Middle frontal gyrus (tissue), 1 donor: ENCODE measurements at regions not wholly inside any gene's neighbourhood (a gene's known extent, or its start where the extent isn't known, plus 50 kb on each side); places are given as distances from the start of the nearest gene placed in this dataset.

Experiments used
- DNase-seq: peaks from one replicate; pipeline ENCODE4 v3.0.0-alpha.2; 2015; ENCODE audit warnings: low spot score; ENCODE audit errors: extremely low spot score

DNA sequence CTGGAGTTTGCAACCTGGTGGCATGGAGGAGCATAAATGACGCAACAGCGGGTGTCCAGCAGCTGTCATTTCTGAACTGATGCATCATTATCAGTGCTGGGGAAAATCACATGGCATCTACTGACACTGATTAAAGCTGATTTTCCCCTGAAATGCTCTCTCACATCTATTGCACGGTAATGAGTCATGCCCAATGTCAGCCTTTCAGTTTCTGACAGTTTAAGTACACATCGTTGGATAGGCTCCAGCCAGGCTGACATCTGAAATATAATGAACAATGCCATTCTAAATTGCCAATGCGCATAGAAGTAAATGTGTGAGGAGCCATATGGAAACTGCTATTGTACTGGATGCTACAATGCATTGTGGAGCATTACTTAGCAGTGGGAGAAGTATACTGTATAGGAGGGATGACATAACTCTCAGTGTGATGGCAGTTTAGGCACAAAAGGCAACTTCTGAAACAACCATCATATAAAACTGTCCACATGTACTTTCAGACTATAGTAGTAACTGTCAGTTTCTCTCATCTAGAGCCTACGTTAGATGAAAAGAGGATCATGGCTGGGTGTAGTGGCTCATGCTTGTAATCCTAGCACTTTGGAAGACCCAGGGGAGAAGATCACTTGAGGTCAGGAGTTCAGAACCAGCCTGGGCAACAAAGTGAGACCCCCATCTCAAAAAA, 389.3 kb upstream of the DMAC1 start:
- DNase-seq: no peak

DNA sequence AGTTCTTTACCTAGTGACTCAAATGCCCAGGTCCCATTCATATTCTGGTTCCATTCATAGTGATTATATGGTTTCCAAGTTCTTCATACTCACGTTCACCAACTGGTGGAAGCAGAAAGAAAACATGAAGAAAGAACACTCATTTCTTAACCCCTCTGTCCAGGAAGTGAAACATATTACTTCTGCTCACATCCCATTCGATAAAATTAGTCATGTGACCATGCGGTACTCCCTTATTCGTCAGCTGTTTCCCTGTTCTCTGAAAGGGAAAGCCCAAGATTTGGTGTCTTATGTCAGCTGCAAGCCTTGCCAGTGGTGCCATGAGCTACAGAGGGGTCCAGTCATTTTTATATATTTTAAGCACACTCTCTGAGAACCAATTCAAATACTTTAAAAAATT, 387.0 kb upstream of the DMAC1 start:
- no peak for DNase-seq

DNA sequence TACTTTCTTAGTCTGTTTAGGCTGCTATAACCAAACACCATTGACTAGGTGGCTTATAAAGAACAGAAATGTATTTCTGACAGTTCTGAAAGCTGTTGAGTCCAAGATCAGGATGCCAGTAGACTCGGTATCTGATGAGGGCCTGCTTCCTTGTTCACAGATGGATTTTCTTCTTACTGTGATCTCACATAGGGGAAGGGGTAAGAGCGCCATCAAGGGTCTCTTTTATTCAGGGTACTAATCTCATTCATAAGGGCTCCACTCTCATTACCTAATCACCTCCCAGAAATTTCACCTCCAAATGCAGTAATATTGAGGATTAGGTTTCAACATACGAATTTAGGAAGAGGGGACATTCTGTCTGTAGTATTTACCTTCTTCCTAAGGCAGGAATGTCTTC, 384.0 kb upstream of the DMAC1 start:
- DNase-seq: no peak

DNA sequence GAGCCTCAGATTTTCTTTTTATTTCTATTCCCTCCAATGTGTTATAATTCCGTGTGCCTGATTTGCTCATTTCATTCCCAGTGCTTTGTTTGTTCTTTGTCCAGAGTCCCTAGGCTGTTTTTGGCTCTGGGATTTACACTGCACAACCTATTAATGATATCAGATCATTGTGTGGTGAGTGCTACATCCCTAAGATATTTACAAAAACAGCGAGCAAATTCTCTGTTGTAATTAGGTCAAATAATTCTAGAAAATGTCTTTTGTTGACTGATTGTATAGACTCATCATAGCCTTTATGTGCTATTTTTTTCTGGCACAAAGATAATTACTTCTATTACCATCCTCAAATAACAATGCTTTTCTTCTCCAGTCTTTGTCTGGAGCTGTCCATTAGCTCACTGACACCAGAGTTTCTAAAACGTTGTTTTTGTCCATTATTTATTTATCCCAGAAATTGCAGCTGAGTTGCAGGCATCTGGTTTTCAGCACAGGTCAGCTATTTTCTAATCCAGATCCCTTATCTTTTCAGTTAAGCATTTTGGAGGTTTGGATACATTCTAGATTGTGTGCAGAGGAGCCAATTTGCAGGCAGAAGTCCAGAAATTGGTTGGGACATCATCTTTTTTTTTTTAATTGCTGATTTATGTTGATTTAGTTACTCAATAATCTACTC, 379.9 kb upstream of the DMAC1 start:
- peak; percentile 15 for DNase-seq

DNA sequence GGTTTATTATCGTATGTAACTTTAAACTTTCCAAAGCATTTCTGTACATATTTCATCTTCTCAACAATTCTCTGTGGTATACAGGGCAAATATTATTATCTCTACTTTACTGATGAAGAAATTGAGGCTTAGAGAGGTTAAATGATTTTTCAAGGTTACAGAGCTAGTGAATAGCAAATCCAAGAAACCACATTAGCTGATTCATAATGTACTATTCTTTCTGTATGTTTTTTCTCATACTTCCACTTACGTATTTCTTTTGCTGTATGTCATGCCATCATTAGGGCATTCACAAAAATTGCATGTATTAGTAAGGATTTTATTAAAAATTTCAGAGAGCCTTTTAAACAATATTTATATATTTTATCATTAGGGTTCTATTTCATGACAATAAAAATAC, 372.4 kb upstream of the DMAC1 start:
- no peak for DNase-seq

DNA sequence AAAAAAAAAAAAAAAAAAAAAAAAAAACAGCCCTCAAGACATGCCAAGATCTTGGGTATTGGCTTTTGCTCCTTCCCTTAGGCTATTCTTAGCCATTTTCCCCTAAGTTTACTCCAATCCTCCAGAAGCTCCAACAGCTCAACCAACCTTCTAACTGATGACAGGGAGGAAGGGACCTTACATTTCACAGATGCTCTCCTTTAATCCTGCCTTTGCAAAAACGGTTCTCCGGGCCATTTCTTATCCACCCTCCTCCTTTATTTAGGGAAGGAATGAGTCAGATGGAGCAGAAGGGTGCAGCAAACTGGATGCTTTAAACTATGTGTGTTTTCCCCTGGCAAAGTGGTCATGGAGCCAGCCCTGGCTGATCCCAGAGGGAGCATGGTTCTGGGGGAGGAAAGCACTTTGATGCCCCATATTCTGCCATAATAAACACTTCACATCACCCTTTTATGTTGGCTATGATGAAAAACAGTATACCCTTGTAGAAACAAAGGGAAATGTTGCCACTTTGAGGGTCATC, 369.4 kb upstream of the DMAC1 start:
- no peak for DNase-seq

DNA sequence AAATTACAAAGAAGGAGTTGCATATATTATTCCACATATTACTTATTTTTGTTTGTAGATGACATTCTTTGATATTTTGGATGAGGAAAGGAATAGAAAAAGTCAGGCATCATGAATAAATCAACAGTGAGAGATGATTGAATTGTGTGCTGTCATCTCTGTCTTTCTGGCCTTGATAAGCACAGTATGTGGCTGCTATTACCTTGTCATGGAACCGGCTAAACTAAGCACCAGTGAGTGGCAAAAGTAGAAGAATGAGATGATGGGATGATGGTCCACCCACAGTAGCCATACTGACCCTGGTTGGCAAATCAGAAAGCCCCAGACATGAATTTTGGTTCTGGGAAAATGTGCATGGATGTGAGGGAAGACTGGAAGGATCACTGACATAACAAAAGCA, 361.2 kb upstream of the DMAC1 start:
- DNase-seq: no peak

DNA sequence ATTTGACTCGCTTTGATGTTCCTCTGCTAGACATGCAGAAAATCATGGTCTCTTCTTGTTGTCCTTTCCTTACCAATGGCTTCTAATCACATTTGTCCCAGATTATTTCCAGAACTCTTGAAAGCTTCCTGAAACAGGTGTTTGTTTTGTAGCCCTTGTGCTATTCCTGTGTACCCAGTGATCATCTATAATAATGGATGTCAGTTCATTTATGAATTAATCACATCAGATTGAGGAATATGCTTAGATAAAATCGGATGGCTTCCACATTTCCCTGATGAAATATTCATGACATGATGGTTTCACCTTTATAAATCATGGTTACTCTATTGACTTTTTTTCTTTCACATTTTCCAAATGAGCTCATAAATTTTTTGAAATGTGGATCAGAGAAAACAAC, 359.0 kb upstream of the DMAC1 start:
- DNase-seq: no peak

DNA sequence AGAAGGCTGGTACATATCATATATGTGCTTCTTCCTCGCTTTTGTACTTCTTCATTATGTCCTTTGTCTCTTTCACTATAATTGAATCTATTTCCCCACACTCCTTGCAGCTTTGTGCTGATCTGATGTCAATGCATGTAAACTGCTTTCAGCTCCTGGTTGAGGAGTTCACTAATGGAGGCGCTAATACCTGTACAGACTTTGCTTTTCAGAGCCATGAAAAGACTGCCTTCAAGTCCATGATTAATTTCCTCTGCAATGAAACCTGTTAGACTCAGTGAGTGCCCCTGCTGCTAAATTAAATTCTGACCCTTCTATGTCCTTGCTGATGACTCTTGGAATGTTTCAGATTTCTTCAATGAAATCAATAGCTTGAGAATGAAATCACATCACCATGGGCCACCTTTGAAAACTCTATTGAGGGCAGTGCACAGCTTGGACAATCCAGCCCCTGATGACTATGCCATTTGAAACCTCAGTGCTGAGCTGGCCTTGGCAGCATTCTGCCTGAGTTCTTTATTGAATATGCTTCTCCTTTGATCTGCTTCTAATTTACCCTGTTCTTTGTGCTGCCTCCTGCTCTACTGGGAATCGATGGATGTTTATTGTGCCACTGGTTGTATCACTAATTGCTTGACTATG, 358.2 kb upstream of the DMAC1 start:
- DNase-seq: no peak

DNA sequence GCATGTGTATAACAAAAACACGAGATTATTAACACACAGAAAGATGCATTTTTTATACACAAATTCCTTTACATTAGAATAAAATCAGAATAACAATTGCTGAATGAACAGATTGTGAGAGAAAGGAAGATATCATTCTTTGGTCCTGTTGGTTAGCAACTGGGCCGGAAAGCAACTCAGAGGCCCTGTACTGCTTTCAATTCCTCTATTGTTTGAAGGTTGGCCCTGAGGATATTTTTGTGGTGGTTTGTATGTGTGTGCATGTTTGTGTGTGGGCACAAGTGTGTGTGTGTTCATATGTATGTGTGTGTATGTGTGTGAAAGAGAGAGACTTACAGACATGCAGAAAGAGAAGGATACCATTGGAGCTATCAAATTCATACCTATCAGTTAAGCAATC, 356.8 kb upstream of the DMAC1 start:
- DNase-seq: no peak

DNA sequence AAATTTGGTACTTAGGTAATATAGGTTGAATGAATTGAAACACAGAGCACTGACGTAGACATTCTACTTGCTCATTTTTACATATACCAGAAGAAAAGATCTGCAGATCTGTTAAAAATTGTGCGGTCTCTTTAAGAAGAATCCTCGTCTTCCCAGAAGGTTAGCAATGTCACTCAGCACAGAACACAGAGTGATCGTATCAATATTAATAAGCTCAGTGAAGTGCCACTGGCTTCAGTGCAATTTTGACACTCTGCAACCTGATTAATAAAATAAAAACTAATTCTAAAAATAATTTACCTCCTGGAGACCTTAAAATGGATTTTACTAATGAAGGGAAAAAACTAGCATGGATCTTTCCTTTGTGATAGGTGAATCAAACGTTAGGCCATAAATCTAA, 356.1 kb upstream of the DMAC1 start:
- DNase-seq: no peak

DNA sequence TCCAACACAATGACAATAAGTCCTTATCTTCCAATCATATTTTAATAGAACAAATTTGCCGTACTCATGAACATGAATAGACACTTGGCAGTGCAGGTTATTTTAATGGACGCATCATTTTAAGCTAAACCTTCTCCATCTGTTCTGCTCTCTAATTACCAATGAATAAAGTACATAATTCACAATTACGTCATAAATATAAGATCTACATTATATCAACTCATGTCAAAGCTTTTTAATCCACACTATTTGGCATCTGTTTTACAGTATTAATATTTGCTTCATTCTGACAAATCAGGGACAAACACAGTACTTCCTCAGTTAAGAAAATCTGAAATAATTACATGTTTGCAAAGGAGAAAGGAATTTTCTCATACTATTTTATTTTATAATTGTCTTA, 344.1 kb upstream of the DMAC1 start:
- DNase-seq: no peak

DNA sequence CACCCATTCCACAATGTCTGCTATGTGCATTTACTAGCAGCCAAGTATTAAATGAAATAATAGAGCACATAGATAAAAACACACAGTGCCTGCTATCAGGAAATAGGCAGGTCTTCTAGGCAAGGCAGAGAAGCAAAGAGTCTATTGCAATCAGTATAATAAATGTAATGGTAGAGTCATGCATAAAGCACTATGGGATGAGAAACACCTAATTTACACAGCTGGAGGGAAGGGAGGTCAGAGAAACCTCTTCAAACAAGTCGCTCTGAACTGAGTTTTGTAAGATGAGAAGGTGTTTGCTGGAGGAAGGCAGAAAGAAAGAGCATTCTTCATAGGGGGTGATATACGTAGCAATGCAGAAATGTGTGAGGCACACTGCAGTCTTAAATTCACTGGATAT, 341.0 kb upstream of the DMAC1 start:
- no peak for DNase-seq

DNA sequence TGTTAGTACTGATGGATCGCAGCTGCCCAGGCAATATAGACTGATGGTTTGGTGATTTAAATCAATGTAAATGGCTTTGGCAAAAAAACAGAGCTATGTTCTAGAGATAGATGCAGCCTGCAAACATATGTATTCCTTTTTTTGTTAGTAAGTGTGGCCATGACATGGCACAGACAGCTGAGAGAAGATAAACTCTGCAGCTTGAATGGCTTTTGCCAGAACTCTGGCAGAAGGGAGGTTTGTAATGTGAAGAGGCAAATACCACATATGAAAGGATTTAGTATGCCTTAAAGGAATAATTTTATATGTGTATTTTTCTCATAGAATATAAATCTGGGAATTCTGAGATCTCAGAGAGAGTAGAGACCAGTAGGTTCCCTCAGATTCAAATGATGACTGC, 340.2 kb upstream of the DMAC1 start:
- no peak for DNase-seq

DNA sequence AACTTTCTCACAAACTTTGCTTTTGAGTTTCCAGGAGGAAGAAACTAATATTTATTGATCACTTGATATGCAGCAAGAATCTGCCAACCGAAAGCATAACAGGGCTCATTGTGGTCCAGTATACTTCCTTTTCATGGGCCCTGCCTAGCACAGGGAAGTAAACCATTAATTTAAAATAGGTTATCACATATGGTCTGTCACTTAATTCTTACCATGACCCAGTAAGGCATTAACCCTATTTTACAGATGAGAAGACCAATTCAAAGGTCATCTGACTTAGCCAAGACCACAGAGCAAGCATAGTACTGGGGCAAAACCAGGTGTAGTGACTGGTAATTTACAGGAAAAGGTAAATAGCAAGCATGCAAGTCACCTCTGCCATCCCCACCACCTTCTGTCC, 336.9 kb upstream of the DMAC1 start:
- DNase-seq: no peak

DNA sequence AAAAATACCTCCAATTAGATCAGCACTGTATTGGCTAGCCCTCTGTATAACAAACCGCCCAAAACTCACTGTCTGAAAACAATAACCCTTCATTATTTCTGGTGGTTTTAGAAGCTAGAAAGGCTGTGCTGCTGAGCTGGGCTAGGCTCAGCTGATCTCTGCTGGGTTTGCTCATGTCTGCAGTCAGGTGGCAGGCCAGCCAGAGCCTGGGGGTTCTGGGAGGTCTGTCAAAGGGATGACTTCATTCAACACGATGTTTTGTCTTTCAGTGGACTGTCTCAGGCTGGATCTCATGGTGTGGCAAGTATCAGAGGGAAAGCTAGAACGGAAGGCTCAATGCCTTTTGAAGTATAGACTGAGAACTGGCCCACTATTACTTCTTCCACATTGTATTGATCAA, 335.1 kb upstream of the DMAC1 start:
- DNase-seq: no peak

DNA sequence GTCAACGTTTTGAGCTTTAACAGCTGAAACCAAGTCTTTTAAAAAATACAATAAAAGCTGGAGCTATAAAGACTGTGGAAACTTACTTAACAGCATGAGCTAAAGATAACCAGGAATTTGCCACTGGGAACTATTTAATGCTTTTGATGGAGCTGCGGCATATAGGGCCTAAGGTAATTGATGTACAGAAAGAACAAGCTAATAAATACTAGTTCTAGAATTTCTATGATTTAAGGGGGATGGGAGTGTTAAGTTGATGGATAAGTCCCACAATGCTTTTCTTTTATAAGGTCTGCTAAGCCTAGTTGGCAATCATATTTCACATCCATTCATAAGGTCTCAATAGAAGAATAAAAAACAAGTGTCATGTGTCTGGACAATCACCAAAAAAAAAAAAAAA, 334.0 kb upstream of the DMAC1 start:
- DNase-seq: no peak

DNA sequence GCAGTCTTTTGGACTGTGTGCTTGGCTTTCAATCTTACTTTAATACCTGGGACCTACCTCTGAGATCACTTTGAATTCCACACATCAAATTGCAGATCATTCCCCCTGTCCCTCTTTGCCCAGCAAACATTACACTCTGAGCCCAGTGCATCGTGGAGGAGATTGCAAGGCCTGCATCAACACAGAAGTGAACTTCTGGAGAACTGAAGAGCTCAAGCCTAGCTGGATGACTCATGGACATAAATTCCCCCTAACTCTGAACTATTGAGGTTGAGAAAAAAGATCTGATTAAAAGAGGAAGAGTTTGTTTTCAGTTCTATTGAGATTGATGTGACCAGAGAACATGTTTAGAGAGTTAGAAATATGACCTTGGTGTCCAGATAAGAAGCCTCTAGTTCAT, 316.0 kb upstream of the DMAC1 start:
- no peak for DNase-seq

DNA sequence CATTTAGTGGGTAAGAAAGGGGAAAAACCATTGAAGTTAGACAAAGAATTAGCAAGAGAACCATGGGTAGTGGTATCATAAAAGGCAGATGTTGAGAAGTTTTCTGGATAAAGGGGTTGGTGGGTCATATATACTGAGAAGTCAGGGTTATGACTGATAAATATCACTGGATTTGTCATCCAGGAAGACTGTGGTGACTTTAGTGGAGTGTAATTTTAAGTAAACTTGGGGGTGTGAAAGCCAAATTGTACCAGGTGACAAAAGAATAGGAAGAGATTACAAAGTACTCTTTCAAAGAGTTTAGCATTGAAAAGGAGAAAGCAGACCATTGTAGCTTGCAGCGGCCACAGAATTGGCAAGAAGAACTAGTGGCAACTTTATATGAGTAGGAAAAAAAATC, 315.2 kb upstream of the DMAC1 start:
- DNase-seq: no peak

DNA sequence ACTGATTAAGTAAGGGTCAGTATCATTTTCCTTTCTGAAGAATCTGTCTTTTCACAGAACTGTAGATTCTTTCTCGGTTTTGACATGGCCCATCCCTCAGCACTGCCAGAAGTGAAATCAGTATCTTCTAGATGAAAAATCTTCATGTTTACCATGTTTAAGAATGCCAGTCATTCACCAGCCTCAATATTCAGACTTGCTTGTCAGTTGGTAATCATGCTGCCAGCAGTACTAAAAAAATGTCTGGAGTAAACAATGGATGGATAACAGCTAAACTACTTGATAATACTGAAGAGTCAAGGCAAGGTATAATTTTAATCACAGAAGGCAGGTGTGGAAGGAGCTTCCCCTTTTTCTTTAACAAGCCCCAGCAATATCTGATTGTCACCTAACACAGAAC, 306.8 kb upstream of the DMAC1 start:
- no peak for DNase-seq

DNA sequence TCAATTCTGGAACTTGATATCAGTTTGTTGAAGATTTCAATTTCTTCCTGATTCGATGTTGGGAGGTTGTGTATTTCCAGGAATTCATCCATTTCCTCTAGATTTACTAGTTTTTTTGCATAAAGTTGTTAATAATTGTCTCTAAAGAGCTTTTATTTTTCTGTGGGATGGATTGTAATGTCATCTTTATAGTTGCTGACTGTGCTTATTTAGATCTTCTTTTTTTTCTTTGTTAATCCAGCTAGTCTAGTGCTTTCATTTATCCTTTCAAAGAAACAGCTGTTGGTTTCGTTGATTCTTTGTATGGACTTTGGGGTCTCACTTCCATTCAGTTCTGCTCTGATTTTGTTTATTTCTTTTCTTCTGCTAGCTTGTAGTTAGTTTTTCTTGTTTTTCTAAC, 302.0 kb upstream of the DMAC1 start:
- no peak for DNase-seq

DNA sequence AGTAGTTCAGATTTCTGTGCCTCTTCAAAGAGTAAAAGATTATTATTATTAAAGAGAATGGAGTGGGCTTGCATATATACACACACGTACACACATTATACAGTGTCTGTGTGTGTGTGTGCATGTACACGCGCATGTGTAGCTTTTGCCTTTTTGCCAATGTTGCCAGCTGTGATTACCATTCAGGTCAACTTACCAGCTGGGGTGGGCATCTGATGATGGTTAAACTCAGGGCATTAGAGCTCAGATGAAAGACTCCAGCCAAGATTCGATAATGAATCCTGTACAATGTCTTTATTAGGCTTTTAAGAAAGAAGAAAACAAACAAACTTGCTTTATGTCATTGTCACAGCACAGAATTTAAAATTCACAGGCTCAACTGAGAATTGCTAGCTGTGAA, 296.5 kb upstream of the DMAC1 start:
- no peak for DNase-seq

DNA sequence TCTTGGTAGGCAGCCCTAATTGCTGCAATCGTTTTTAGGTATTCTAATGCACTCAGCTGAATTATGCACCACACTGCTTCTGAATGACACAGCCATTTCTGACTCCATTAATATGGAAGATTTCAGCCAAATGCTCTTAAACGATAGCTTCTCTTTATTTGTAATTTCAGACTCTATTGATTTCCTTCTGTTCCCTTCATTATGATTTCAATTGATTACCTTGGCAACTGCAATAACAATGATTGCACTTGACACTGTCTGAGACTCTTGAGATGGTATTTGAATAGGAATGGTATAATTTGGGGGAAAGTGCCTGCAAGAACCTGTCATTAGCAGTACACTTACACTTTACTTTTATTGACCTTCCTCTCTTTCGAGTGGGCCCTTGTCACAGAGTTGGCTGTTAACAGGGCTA, 296.1 kb upstream of the DMAC1 start:
- no peak for DNase-seq
